ENCODE measurements at regions not wholly inside any gene's neighbourhood (a gene's known extent, or its start where the extent isn't known, plus 50 kb on each side); places are given as distances from the start of the nearest gene placed in this dataset.
"Not testable (repeated sequence)": the region's sequence is repeated elsewhere in the genome, so short reads cannot be mapped to it uniquely, and the experiment has no call there.

- DNase-seq: no peak
Measured at GRCh38 chr3:186452517-186452916, 90.5 kb upstream of the DGKG start.

- DNase-seq: no peak
Measured at GRCh38 chr3:186451371-186451770, 89.3 kb upstream of the DGKG start.

GRCh38 chr3:186444974-186445373, 82.9 kb upstream of the DGKG start:
- DNase-seq: no peak

- no peak for DNase-seq
Measured at GRCh38 chr3:186444288-186444687, 82.3 kb upstream of the DGKG start.

- DNase-seq: not testable (repeated sequence)
Measured at GRCh38 chr3:186442979-186443378, 80.9 kb upstream of the DGKG start.

- no peak for DNase-seq
Measured at GRCh38 chr3:186442162-186442561, 80.1 kb upstream of the DGKG start.

- DNase-seq: no peak
Measured at GRCh38 chr3:186440891-186441290, 78.9 kb upstream of the DGKG start.

- DNase-seq: no peak
Measured at GRCh38 chr3:186439725-186440124, 77.7 kb upstream of the DGKG start.

GRCh38 chr3:186435332-186435731, 73.3 kb upstream of the DGKG start:
- not testable (repeated sequence) for DNase-seq

- DNase-seq: no peak
Measured at GRCh38 chr3:186432944-186433732, 71.1 kb upstream of the DGKG start.

- no peak for DNase-seq
Measured at GRCh38 chr3:186432189-186432588, 70.2 kb upstream of the DGKG start.

- no peak for DNase-seq
Measured at GRCh38 chr3:186427627-186428281, 65.7 kb upstream of the DGKG start.

- no peak for DNase-seq
Measured at GRCh38 chr3:186425788-186426730, 64.0 kb upstream of the DGKG start.

GRCh38 chr3:186421946-186422345, 59.9 kb upstream of the DGKG start:
- no peak for DNase-seq

GRCh38 chr3:186418671-186419145, 56.7 kb upstream of the DGKG start:
- no peak for DNase-seq

- DNase-seq: no peak
Measured at GRCh38 chr3:186417791-186418190, 55.8 kb upstream of the DGKG start.

- no peak for DNase-seq
Measured at GRCh38 chr3:186414735-186415419, 52.8 kb upstream of the DGKG start.

GRCh38 chr3:186413615-186414415, 51.8 kb upstream of the DGKG start:
- DNase-seq: peak; percentile 8

GRCh38 chr3:186411994-186412393, 50.0 kb upstream of the DGKG start:
- DNase-seq: no peak

All from activated gamma-delta T cell treated with Interleukin-2 at 50 U/mL for 16 hours (primary cell).